Glomerular visceral epithelial cell (primary cell): ENCODE measurements at regions not wholly inside any gene's neighbourhood (a gene's known extent, or its start where the extent isn't known, plus 50 kb on each side); places are given as distances from the start of the nearest gene placed in this dataset.
"Not testable (repeated sequence)": the region's sequence is repeated elsewhere in the genome, so short reads cannot be mapped to it uniquely, and the experiment has no call there.

Experiments
- DNase-seq: peaks from one replicate; pipeline ENCODE4 v3.0.0-alpha.2; 2016; ENCODE audit errors: extremely low spot score

GRCh38 chr6:21742238-21742660 lies 148.7 kb downstream of the SOX4 start:
- DNase-seq, result peak; percentile 53

GRCh38 chr6:21744331-21744730 lies 150.8 kb downstream of the SOX4 start:
- no peak for DNase-seq

GRCh38 chr6:21745543-21746337 lies 152.2 kb downstream of the SOX4 start:
- DNase-seq, result no peak

GRCh38 chr6:21747441-21747840 lies 153.9 kb downstream of the SOX4 start:
- no peak for DNase-seq

- DNase-seq, result peak; percentile 12
Observed at GRCh38 chr6:21748343-21749056, 154.9 kb downstream of the SOX4 start.

GRCh38 chr6:21749754-21750153 lies 156.2 kb downstream of the SOX4 start:
- DNase-seq, result no peak

- no peak for DNase-seq
Observed at GRCh38 chr6:21750575-21750974, 157.0 kb downstream of the SOX4 start.

GRCh38 chr6:21751608-21752007 lies 158.1 kb downstream of the SOX4 start:
- no peak for DNase-seq

- DNase-seq, result peak; percentile 24
Observed at GRCh38 chr6:21752054-21752811, 158.7 kb downstream of the SOX4 start.

GRCh38 chr6:21753241-21754108 lies 159.9 kb downstream of the SOX4 start:
- peak; percentile 21 for DNase-seq

GRCh38 chr6:21754891-21755290 lies 161.3 kb downstream of the SOX4 start:
- DNase-seq, result peak; percentile 48

- no peak for DNase-seq
Observed at GRCh38 chr6:21756487-21756886, 162.9 kb downstream of the SOX4 start.

- DNase-seq, result not testable (repeated sequence)
Observed at GRCh38 chr6:21757392-21757791, 163.8 kb downstream of the SOX4 start.

GRCh38 chr6:21759721-21760120 lies 166.2 kb downstream of the SOX4 start:
- no peak for DNase-seq

GRCh38 chr6:21761053-21761730 lies 167.6 kb downstream of the SOX4 start:
- DNase-seq, result not testable (repeated sequence)

- DNase-seq, result no peak
Observed at GRCh38 chr6:21764989-21765388, 171.4 kb downstream of the SOX4 start.

GRCh38 chr6:21767891-21768648 lies 174.5 kb downstream of the SOX4 start:
- peak; percentile 17 for DNase-seq

GRCh38 chr6:21769405-21769861 lies 175.9 kb downstream of the SOX4 start:
- DNase-seq, result peak; percentile 77

- no peak for DNase-seq
Observed at GRCh38 chr6:21769968-21770367, 176.4 kb downstream of the SOX4 start.
